ENCODE measurements at regions not wholly inside any gene's neighbourhood (a gene's known extent, or its start where the extent isn't known, plus 50 kb on each side); places are given as distances from the start of the nearest gene placed in this dataset.
"Not testable (repeated sequence)": the region's sequence is repeated elsewhere in the genome, so short reads cannot be mapped to it uniquely, and the experiment has no call there.

DNA sequence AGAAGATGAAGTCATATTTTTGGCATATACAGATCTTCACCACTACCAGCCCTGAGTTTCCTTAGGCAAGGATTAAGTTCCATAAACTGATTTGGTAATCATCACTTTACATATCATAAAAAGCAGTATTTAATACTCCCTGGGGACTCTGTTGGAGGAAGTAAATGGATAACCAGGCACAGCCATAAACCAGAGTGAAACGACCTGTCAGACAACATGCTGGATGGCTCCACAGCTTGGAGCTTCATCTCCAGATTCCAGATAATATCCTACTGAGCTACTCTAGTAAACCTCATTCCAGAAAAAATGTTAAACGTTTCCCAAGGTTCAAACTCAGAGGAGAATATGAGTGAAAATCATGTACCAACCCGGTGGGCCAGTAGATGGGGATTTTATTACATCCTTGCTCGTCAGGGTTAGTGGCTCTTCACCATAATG lies 109.2 kb downstream of the BASP1 start:
- DNase-seq (ENCODE audit: low read depth): no peak
- H3K4me3 ChIP-seq (replicated peaks; ENCODE audit: low read depth, low read length): no peak overlapping the region
- TF ChIP-seq, protein P1, sequence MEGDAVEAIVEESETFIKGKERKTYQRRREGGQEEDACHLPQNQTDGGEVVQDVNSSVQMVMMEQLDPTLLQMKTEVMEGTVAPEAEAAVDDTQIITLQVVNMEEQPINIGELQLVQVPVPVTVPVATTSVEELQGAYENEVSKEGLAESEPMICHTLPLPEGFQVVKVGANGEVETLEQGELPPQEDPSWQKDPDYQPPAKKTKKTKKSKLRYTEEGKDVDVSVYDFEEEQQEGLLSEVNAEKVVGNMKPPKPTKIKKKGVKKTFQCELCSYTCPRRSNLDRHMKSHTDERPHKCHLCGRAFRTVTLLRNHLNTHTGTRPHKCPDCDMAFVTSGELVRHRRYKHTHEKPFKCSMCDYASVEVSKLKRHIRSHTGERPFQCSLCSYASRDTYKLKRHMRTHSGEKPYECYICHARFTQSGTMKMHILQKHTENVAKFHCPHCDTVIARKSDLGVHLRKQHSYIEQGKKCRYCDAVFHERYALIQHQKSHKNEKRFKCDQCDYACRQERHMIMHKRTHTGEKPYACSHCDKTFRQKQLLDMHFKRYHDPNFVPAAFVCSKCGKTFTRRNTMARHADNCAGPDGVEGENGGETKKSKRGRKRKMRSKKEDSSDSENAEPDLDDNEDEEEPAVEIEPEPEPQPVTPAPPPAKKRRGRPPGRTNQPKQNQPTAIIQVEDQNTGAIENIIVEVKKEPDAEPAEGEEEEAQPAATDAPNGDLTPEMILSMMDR (IDR thresholded peaks at IDR 0.05; ENCODE audit: low read length, missing control alignments): no peak

DNA sequence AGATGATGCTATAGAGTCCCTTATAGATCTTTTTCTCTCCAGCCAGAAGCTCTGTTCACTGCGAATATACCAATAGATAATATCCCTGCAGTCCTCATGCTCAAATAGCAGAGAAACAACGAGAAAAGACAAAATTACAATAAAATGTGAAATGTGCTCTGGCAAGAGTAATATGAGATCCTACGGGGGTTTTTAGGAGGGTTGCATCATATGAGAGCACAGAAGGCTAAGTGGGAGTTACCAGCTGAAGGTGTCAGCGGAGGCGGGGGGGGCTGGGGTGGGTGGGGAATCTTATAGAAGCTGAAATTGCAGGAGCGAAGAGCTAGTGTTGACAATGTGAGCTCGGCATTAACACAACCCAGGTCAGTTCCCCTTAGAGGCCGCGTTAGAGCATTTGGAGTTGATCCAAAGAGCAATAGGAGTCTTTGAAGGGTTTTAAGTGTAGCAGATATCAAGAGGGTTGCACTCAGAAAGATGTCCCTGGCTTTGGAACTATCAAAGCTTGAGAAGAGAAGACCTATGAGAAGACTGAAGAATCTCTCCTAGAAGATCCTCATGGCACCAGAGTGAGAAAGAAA lies 109.7 kb downstream of the BASP1 start:
- TF ChIP-seq, protein P1 (IDR thresholded peaks at IDR 0.05; ENCODE audit: low read length, missing control alignments): no peak
- no peak overlapping the region for H3K4me3 ChIP-seq (replicated peaks; ENCODE audit: low read depth, low read length)
- no peak for DNase-seq (ENCODE audit: low read depth)

DNA sequence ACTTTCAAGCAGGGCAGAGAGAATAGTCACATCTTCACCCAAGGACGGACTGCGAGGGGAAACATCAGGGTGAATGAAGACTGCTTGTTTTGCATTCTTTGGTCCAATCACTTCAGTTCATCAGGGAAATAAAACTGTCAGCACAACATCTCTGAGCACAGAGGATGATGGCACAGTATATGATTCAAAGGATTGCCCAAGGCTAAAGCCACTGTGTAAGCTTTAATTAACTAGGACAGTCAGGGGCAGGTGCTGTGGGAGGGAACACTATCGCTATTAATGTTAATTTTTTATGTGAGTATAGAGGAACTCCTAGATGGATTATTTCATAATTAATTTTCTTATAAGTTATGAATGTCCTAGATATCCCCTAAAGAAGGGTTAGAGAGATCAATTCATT lies 112.1 kb downstream of the BASP1 start:
- TF ChIP-seq, protein P1 (IDR thresholded peaks at IDR 0.05; ENCODE audit: low read length, missing control alignments): no peak
- H3K4me3 ChIP-seq (replicated peaks; ENCODE audit: low read depth, low read length): no peak overlapping the region
- DNase-seq (ENCODE audit: low read depth): no peak

DNA sequence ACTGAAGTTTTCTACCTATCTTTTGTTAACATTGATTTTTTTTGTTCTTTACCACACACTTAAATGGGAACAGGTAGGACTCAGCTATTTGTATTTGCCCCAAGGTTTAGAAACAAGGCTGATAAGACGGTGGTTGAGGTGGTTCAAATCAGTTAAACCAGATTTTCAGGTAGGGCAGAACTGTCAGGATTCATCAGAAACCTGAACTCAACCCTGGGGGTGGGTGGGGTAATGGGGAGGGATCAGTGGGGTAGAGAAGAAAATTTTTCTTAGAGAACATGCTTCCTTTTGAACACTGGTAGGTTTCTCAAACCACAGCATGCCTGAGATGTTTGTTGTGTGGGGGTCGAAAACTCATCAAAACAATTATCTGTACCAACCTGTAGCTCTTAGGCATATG lies 113.0 kb downstream of the BASP1 start:
- no peak for DNase-seq (ENCODE audit: low read depth)
- TF ChIP-seq, protein P1 (IDR thresholded peaks at IDR 0.05; ENCODE audit: low read length, missing control alignments): no peak
- H3K4me3 ChIP-seq (replicated peaks; ENCODE audit: low read depth, low read length): no peak overlapping the region

DNA sequence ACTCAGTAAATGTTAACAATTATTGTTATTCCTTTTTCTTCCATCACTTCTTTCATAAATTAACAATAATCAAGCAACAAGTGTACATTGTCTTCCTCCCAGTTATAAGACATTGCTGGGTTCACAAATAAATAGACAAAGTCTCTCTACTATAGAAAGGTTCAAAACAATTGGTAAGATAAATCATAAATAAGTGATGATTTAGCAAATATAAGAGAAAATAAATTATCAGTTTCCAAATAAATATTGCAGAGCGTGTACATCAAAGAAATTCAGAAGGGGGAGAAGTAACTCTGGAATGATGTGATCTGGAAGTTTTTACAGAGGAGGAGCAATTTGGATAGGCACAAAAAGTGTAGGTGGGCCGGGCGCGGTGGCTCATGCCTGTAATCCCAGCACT lies 114.2 kb downstream of the BASP1 start:
- no peak overlapping the region for H3K4me3 ChIP-seq (replicated peaks; ENCODE audit: low read depth, low read length)
- no peak for DNase-seq (ENCODE audit: low read depth)
- TF ChIP-seq, protein P1 (IDR thresholded peaks at IDR 0.05; ENCODE audit: low read length, missing control alignments): no peak

DNA sequence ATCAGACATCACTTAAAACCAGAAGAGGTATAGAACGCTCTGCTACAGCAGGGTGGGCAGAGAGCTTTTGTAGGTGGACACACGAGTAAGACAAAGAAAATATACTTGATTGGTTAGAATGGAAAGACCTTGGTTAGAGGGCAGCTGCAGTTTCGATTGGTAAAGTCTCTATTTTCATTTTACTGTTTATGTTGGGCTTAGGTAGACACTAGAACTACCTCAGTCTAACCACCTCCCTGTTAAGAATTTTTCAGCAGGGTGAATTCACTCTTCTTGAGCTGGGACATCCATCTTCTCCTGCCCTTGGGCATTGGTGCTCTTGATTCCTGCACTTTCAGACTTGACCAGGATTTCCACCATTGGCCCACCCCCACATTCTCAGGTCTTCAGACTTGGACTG lies 116.3 kb downstream of the BASP1 start:
- TF ChIP-seq, protein P1 (IDR thresholded peaks at IDR 0.05; ENCODE audit: low read length, missing control alignments): no peak
- no peak overlapping the region for H3K4me3 ChIP-seq (replicated peaks; ENCODE audit: low read depth, low read length)
- DNase-seq (ENCODE audit: low read depth): no peak

DNA sequence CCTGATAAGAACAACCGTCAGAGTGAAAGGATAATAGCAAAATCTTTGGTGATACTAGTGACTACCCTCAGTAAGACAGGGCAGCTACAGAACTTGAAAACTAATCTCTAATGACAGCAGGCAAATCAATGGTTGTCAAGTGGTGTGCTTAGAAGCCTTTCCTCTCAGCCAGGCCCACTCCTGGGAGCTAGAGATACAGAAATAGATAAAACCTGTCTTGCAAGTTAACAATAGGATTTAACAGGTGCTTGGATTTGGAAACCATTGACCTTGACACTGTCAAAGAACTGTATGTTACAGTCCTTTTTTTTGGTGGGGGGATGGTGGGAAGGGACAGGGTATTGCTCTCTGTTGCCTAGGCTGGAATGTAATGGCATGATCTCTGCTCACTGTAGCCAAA lies 118.6 kb downstream of the BASP1 start:
- H3K4me3 ChIP-seq (replicated peaks; ENCODE audit: low read depth, low read length): no peak overlapping the region
- TF ChIP-seq, protein P1 (IDR thresholded peaks at IDR 0.05; ENCODE audit: low read length, missing control alignments): no peak
- DNase-seq (ENCODE audit: low read depth): no peak

DNA sequence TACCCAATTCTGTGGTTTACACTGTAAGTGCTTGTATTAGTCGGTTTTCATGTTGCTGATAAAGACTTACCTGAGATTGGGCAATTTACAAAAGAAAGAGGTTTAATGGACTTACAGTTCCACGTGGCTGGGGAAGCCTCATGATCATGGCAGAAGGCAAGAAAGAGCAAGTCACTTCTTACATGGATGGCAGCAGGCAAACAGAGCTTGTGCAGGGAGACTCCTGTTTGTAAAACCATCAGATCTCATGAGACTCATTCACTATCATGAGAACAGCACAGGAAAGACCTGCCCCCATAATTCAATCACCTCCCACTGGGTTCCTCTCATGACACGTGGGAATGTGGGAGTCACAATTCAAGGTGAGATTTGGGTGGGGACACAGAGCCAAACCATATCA lies 119.3 kb downstream of the BASP1 start:
- H3K4me3 ChIP-seq (replicated peaks; ENCODE audit: low read depth, low read length); DNase-seq (ENCODE audit: low read depth): not testable (repeated sequence)

Data from fibroblast of pulmonary artery (primary cell).